Esophagus muscularis mucosa (tissue), 3 donors: ENCODE measurements at regions not wholly inside any gene's neighbourhood (a gene's known extent, or its start where the extent isn't known, plus 50 kb on each side); places are given as distances from the start of the nearest gene placed in this dataset.

Experiments used
- POLR2A ChIP-seq: fragments of 450-650 bp; IDR thresholded peaks from one replicate; pipeline ENCODE4 v1.6.1; 2017; ENCODE audit warnings: antibody characterized with exemption, moderate library complexity, mild to moderate bottlenecking, low read depth
- POLR2AphosphoS5 ChIP-seq, 2 donors: sonication (generic); formaldehyde crosslinking; IDR thresholded peaks; one replicate each; pipeline ENCODE4 v1.6.1; 2017; ENCODE audit warnings: antibody characterized with exemption in 2 of 2
- TF ChIP-seq, protein P1 (sequence below), 3 experiments: fragments of 200-600 bp in 2 of 3; fragments of 450-650 bp in 1 of 3; sonication (generic) in 2 of 3; IDR thresholded peaks; one replicate each; pipeline ENCODE4 v1.5.1; 2017 to 2019; ENCODE audit warnings: antibody characterized with exemption in 3 of 3, mild to moderate bottlenecking in 2 of 3, moderate library complexity in 1 of 3

DNA sequence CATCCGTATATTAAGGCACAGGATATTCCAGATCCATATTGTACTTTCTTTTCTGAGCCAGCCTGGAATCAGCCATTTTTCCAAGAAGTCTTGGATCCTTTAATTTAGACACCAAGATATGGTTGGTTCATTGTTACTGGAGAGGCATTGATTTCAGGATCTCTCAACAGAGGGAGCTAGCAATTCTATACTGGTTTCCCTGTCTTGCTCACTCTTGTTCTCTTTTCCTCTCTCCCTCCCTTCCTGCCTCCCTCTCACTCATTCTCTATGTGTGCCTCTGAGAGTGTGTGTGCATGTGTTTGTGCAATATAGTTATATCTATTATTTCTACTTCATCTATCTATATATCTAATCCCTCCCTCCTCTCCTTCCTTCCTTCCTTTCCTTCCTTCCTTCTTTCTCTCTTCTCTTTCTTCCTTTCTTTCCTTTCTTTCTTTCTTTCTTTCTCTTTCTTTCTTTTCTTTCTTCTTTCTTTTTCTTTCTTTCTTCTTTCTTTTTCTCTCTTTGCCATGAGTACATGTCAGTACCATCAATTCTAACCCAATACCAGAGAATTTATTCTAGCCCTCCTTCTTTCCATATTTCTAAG lies 299.1 kb downstream of the EPHA7 start:
- TF ChIP-seq POLR2A, result no peak
- TF ChIP-seq, protein P1, sequence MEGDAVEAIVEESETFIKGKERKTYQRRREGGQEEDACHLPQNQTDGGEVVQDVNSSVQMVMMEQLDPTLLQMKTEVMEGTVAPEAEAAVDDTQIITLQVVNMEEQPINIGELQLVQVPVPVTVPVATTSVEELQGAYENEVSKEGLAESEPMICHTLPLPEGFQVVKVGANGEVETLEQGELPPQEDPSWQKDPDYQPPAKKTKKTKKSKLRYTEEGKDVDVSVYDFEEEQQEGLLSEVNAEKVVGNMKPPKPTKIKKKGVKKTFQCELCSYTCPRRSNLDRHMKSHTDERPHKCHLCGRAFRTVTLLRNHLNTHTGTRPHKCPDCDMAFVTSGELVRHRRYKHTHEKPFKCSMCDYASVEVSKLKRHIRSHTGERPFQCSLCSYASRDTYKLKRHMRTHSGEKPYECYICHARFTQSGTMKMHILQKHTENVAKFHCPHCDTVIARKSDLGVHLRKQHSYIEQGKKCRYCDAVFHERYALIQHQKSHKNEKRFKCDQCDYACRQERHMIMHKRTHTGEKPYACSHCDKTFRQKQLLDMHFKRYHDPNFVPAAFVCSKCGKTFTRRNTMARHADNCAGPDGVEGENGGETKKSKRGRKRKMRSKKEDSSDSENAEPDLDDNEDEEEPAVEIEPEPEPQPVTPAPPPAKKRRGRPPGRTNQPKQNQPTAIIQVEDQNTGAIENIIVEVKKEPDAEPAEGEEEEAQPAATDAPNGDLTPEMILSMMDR (IDR thresholded peaks at IDR 0.05), result no peak
- TF ChIP-seq POLR2AphosphoS5 (IDR thresholded peaks at IDR 0.05), result no peak
